ENCODE measurements at regions not wholly inside any gene's neighbourhood (a gene's known extent, or its start where the extent isn't known, plus 50 kb on each side); places are given as distances from the start of the nearest gene placed in this dataset.

DNA sequence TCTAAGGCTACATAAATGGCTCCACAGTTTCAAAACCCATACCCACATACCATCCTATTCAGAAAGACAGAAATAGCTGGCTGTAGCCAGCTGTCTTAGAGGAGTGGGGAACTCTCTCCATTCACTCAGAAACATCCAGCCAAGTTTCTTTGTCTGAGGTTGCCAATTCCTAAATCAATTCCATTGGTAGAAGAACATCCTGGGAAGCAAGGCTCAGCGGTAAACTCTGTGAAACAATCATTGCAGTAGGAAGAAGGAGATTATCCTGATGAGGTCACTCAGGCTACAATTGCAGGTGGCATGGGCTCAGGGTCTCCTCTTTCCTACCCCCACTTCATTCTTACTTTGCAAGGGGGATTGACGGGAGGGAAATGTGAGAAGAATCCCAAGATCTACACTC lies 154.0 kb downstream of the ETV1 start:
- H3K27me3 ChIP-seq: no peaks in the 10 kb centered on the region
- H3K4me3 ChIP-seq: no peak overlapping the region
- TF ChIP-seq, protein P1, sequence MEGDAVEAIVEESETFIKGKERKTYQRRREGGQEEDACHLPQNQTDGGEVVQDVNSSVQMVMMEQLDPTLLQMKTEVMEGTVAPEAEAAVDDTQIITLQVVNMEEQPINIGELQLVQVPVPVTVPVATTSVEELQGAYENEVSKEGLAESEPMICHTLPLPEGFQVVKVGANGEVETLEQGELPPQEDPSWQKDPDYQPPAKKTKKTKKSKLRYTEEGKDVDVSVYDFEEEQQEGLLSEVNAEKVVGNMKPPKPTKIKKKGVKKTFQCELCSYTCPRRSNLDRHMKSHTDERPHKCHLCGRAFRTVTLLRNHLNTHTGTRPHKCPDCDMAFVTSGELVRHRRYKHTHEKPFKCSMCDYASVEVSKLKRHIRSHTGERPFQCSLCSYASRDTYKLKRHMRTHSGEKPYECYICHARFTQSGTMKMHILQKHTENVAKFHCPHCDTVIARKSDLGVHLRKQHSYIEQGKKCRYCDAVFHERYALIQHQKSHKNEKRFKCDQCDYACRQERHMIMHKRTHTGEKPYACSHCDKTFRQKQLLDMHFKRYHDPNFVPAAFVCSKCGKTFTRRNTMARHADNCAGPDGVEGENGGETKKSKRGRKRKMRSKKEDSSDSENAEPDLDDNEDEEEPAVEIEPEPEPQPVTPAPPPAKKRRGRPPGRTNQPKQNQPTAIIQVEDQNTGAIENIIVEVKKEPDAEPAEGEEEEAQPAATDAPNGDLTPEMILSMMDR (IDR thresholded peaks at IDR 0.05): no peak
- intact Hi-C loops (cut with DNase I; ENCODE audit: low total_unique reads): no loop called here
- no peak overlapping the region for H3K27ac ChIP-seq
- H3K4me1 ChIP-seq: peaks cover 0 to under 1% (median 0%) of the 10 kb centered on the region in 4 donors
- no peaks in the 10 kb centered on the region for H3K36me3 ChIP-seq
- no peak for DNase-seq
- no peaks in the 10 kb centered on the region for H3K9me3 ChIP-seq

DNA sequence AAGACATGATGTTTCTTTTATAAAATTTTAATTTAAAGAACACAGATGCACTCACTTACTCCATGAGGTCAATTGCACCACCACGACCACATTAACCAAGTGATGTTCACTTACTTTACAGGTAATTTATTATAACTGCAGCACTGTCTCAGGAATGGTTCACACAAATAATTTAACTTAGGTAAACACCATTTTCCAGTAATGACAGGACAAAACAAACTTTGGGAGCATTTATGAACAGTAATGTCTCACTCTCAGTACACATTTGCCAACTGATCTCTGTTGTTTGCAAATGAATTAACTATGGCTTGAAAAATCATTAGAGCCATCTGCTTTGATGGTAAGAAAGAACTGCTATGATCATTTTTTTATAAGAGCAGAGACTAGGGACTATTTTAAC lies 150.4 kb downstream of the ETV1 start:
- H3K9me3 ChIP-seq: no peaks in the 10 kb centered on the region
- no peak overlapping the region for H3K4me3 ChIP-seq
- H3K27me3 ChIP-seq: no peaks in the 10 kb centered on the region
- TF ChIP-seq, protein P1 (IDR thresholded peaks at IDR 0.05): no peak
- H3K36me3 ChIP-seq: no peaks in the 10 kb centered on the region
- no peak overlapping the region for H3K27ac ChIP-seq
- intact Hi-C loops (cut with DNase I; ENCODE audit: low total_unique reads): no loop called here
- DNase-seq: no peak
- H3K4me1 ChIP-seq: no peaks in the 10 kb centered on the region
